ENCODE measurements at regions not wholly inside any gene's neighbourhood (a gene's known extent, or its start where the extent isn't known, plus 50 kb on each side); places are given as distances from the start of the nearest gene placed in this dataset.
A peak's percentile ranks its signal among the peaks of the same experiment; 100 is the strongest.

DNA sequence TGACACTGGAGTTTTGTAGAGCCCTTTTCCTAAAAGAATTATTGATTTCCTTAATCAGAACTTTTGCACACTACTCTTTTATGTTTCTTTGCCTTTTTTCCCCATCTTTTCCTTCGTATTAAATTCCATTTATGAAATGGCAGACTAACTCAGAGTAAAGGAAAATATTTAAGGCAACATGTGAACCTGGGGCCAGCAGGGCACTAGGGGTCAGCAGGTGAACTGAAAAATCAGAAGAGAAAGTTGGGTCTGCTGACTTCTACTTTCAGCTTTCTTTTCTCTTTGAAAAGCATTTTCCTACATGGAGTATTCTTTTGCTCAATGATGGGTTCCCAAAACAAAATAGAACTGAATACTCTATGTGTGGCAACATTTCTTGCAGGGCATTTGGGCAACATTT is 226.6 kb upstream of the EXOC2 start:
- ATAC-seq (no peak), DNase-seq (no peak)
- H3K27me3 Mint-ChIP-seq (ENCODE audit: low read depth): peaks cover 33% of the 10 kb centered on the region
- no peak overlapping the region for H3K4me3 Mint-ChIP-seq
- H3K4me1 Mint-ChIP-seq (ENCODE audit: low read depth): no peaks in the 10 kb centered on the region
- no peaks in the 10 kb centered on the region for H3K36me3 Mint-ChIP-seq (ENCODE audit: insufficient read depth)
- H3K9me3 Mint-ChIP-seq: peaks cover 28% of the 10 kb centered on the region

- no peak overlapping the region for H3K4me3 Mint-ChIP-seq
- H3K4me1 Mint-ChIP-seq (ENCODE audit: low read depth): no peaks in the 10 kb centered on the region
- no peaks in the 10 kb centered on the region for H3K36me3 Mint-ChIP-seq (ENCODE audit: insufficient read depth)
- H3K9me3 Mint-ChIP-seq: peaks cover 23% of the 10 kb centered on the region
- peaks cover 30% of the 10 kb centered on the region for H3K27me3 Mint-ChIP-seq (ENCODE audit: low read depth)
- ATAC-seq (no peak), DNase-seq (no peak)
These were observed 225.0 kb upstream of the EXOC2 start for GRCh38 chr6:917939-918338.

- H3K36me3 Mint-ChIP-seq (ENCODE audit: insufficient read depth): no peaks in the 10 kb centered on the region
- H3K4me3 Mint-ChIP-seq: no peak overlapping the region
- peaks cover 23% of the 10 kb centered on the region for H3K9me3 Mint-ChIP-seq
- no peak for DNase-seq
- H3K27me3 Mint-ChIP-seq (ENCODE audit: low read depth): peaks cover 24% of the 10 kb centered on the region
- ATAC-seq: no peak
- H3K4me1 Mint-ChIP-seq (ENCODE audit: low read depth): no peaks in the 10 kb centered on the region
These were observed 224.4 kb upstream of the EXOC2 start for GRCh38 chr6:917296-917695.

- Mint-ChIP-seq H3K4me1 (ENCODE audit: low read depth) (no peaks in the 10 kb centered on the region), H3K4me3 (no peak overlapping the region), H3K36me3 (ENCODE audit: insufficient read depth) (no peaks in the 10 kb centered on the region), H3K27me3 (ENCODE audit: low read depth) (peaks cover 24% of the 10 kb centered on the region), H3K9me3 (peaks cover 17% of the 10 kb centered on the region)
- DNase-seq: no peak
- no peak for ATAC-seq
These were observed 223.2 kb upstream of the EXOC2 start for GRCh38 chr6:916131-916530.

DNA sequence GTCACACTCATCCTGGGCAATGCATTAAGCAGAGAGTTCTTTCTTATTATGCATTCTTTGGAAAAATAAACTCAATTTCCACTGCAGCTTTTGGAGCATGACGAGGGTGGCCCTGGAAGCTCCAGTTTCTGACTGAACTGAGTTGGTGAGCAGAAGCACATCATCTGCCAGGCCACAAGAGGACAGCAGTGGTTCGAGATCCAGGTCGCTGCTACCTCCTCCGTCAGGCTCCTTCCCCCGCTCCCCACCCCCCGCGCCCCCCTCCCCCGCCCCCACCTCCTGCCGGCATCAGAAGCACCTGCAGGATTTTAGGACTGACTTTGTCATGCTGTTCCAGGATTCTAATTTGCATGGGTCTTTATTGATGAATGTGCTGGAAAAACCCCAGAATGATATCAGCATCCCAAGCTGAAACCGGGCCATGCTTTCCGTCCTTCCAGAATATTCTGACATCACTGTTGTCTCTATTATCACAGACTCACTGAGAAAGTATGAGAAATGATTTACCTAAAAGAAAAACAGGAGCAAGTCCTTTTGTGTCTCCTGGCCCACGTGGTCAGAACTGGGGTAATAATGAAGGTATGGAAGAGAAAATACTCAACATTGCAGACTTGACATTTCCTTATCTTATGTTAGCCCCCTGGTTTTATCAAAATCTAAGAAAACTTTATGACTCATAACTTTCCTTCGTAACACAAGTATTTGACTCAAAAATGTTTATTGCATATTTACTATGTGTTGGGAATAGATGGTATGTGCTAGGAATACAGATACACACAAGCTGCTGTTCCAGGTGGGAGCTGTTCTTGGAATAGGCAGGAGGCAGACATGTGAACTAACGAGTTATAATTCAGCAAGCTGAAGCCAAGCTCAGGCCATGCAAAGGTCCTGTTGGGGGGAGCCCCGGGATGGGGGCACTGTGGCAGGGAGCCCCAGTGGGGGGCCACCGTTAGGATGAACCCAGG is 220.2 kb upstream of the EXOC2 start:
- DNase-seq (no peak), ATAC-seq (no peak)
- peaks cover 8% of the 10 kb centered on the region for H3K9me3 Mint-ChIP-seq
- no peaks in the 10 kb centered on the region for H3K4me1 Mint-ChIP-seq (ENCODE audit: low read depth)
- peaks cover 24% of the 10 kb centered on the region for H3K27me3 Mint-ChIP-seq (ENCODE audit: low read depth)
- H3K4me3 Mint-ChIP-seq: no peak overlapping the region
- H3K36me3 Mint-ChIP-seq (ENCODE audit: insufficient read depth): no peaks in the 10 kb centered on the region

DNA sequence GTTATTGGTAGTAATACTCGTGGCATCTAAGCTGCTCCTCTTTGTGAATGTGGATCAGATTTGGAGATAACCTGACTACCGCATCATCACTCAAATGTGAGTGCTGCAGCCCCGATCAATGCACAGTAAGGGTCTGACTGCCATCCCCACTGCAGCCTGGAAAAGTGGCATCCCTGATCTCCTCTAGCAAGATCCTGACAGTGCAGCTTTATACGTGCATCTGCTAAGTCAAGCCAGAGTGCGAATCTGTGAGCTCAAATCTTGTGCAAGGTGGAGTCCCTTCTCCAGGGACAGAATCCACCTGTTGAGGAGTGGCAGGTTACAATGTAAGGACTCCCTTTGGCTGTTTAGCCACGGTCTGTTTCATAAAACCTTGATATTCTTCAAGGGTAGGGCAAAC is 215.0 kb upstream of the EXOC2 start:
- DNase-seq (no peak), ATAC-seq (peak in 1 of 2 donors; percentile 30)
- Mint-ChIP-seq H3K4me1 (ENCODE audit: low read depth) (no peaks in the 10 kb centered on the region), H3K9me3 (no peaks in the 10 kb centered on the region), H3K27me3 (ENCODE audit: low read depth) (peaks cover 8% of the 10 kb centered on the region), H3K36me3 (ENCODE audit: insufficient read depth) (no peaks in the 10 kb centered on the region), H3K4me3 (no peak overlapping the region)

- Mint-ChIP-seq H3K4me1 (ENCODE audit: low read depth) (no peaks in the 10 kb centered on the region), H3K27me3 (ENCODE audit: low read depth) (peaks cover 8% of the 10 kb centered on the region), H3K36me3 (ENCODE audit: insufficient read depth) (no peaks in the 10 kb centered on the region), H3K4me3 (no peak overlapping the region), H3K9me3 (no peaks in the 10 kb centered on the region)
- ATAC-seq: no peak
- DNase-seq: no peak
These were observed 214.0 kb upstream of the EXOC2 start for GRCh38 chr6:906920-907319.

- Mint-ChIP-seq H3K27me3 (ENCODE audit: low read depth) (peaks cover 7% of the 10 kb centered on the region), H3K36me3 (ENCODE audit: insufficient read depth) (no peaks in the 10 kb centered on the region), H3K4me3 (no peak overlapping the region), H3K4me1 (ENCODE audit: low read depth) (no peaks in the 10 kb centered on the region), H3K9me3 (no peaks in the 10 kb centered on the region)
- ATAC-seq (no peak), DNase-seq (no peak)
These were observed 212.6 kb upstream of the EXOC2 start for GRCh38 chr6:905556-905955.

DNA sequence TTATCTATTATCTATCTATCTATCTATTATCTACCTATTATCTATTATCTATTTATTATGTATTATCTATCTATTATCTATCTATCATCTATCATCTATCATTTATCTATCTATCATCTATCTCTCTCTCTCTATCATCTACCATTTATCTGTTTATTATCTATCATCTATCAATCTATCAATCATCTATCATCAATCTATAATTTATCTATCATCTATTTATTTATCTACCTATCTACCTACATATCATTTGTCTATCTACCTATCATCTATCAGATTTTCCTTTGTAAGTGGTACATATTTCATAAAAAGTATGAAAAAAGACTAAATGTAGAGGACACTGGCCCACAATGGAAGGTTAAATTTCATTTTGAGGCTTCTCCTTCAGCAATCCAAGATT is 212.1 kb upstream of the EXOC2 start:
- no peak for DNase-seq
- no peaks in the 10 kb centered on the region for H3K9me3 Mint-ChIP-seq
- ATAC-seq: no peak
- no peaks in the 10 kb centered on the region for H3K36me3 Mint-ChIP-seq (ENCODE audit: insufficient read depth)
- H3K27me3 Mint-ChIP-seq (ENCODE audit: low read depth): peaks cover 7% of the 10 kb centered on the region
- no peak overlapping the region for H3K4me3 Mint-ChIP-seq
- no peaks in the 10 kb centered on the region for H3K4me1 Mint-ChIP-seq (ENCODE audit: low read depth)

DNA sequence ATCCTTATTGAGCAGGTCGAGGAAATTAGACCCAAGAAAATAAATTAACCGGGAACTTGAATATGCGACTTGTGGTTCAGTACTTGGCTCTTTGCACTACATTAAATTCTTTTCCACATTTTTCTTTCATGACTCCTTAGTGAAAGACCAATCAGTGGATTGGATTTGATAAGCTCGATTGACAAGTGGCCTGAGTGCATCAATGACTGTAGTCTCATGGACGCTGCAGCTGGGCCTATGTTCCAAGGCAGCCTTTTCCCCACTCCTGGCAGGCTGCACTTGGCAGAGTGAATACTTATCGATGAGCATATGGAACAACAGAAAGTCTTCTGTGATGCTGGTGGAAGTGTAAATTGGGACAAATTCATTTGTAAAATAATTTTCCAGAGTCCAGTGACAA is 210.8 kb upstream of the EXOC2 start:
- DNase-seq: no peak
- no peaks in the 10 kb centered on the region for H3K36me3 Mint-ChIP-seq (ENCODE audit: insufficient read depth)
- no peak for ATAC-seq
- no peak overlapping the region for H3K4me3 Mint-ChIP-seq
- H3K27me3 Mint-ChIP-seq (ENCODE audit: low read depth): peaks cover 10% of the 10 kb centered on the region
- H3K9me3 Mint-ChIP-seq: no peaks in the 10 kb centered on the region
- H3K4me1 Mint-ChIP-seq (ENCODE audit: low read depth): no peaks in the 10 kb centered on the region

GRCh38 chr6:901696-902460 is 208.9 kb upstream of the EXOC2 start:
- Mint-ChIP-seq H3K4me3 (no peak overlapping the region), H3K27me3 (ENCODE audit: low read depth) (peaks cover 18% of the 10 kb centered on the region), H3K4me1 (ENCODE audit: low read depth) (no peaks in the 10 kb centered on the region), H3K36me3 (ENCODE audit: insufficient read depth) (no peaks in the 10 kb centered on the region), H3K9me3 (no peaks in the 10 kb centered on the region)
- ATAC-seq: no peak
- DNase-seq: no peak

DNA sequence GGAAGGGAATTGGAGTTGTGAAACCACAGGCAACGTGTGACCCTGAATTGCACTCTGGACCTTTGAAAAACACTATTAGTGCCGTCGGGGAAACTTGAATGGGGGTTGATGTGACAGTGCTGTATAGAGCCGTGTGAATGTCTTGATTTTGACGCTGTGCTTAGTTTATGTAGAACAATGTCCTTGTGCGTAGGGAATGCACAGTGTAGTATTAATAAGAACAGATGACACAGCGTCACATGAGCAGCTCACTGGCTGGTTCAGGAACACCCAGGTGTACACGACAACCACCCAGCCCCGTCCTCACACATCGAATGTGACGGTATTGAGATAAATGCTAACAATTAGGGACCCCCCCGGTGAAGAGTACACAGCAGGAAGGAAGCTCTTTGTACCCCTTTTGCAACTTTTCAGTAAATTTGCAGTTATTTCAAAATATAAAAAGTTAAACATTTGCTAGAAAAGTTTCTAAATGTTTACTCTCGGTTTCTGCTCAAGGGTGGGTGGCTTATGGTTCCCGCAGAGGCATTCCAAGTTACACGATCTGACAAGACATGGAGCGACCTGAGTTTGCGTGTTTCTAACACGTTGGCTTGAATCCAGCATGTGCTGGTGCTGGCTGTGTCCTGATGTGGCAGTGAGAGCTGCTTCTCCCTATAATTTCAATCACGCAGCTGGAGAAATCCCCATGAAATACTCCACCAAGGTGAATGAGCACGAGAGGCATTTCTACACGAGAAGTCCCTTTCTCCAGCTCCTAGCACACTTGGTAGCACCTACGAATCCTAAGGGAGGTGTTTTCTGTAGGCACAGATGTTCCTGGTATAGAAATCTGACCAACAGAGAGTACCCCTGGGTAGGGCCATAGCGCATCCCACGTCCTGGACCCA is 208.0 kb upstream of the EXOC2 start:
- Mint-ChIP-seq H3K4me3 (no peak overlapping the region), H3K27me3 (ENCODE audit: low read depth) (peaks cover 17% of the 10 kb centered on the region), H3K9me3 (no peaks in the 10 kb centered on the region), H3K36me3 (ENCODE audit: insufficient read depth) (no peaks in the 10 kb centered on the region), H3K4me1 (ENCODE audit: low read depth) (no peaks in the 10 kb centered on the region)
- no peak for ATAC-seq
- DNase-seq: no peak

DNA sequence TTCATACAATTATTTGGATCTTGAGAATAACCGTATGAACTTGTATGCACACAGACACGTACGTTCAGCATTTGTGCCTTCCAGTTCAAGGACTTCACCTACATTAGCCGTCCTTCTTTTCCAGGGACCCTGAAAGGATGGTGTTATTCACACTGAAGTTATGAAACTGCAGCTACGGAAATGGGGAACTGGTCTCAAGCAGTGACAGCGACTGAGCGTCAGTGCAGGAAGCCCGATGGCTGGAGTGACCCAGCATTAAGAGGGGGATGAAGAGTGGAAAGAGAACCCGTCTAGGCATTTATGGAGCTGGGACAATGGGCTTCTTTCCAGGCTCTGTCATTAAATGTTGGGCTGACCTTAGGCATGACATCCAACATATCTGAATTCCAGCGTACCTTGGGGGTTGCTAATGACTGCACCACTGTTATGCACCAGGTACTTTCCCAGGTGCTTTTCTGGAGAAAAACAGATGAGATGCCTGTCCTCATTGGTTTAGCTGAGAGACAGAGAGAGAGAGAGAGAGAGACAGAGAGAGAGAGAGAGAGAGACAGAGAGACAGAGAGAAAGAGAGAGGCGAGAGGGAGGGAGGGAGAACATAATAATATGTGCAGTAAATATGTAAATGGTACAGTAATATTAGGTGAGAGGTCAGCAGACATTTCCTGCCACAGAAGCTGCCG is 204.7 kb upstream of the EXOC2 start:
- Mint-ChIP-seq H3K4me3 (no peak overlapping the region), H3K4me1 (ENCODE audit: low read depth) (no peaks in the 10 kb centered on the region), H3K27me3 (ENCODE audit: low read depth) (peaks cover 17% of the 10 kb centered on the region), H3K9me3 (no peaks in the 10 kb centered on the region), H3K36me3 (ENCODE audit: insufficient read depth) (no peaks in the 10 kb centered on the region)
- ATAC-seq: no peak
- no peak for DNase-seq

DNA sequence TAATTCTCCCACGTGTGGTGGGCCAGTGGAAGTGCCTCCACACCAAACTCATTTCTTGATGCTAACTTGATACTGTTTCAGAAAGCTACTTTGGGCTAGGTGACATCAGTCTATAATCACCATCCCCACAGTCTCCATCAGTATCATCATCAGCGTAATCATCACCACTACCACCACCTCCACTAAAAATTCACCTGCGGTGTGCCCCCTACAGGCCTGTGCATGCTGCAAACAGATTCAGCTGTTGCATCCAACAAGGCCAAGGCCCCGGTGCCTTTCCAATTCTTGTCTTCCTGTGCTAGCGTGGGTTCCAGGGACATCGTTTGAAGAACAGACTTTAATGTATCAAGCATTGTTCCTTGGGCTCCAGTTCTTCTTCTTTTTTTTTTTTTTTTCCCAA is 201.3 kb upstream of the EXOC2 start:
- Mint-ChIP-seq H3K36me3 (ENCODE audit: insufficient read depth) (no peaks in the 10 kb centered on the region), H3K27me3 (ENCODE audit: low read depth) (peaks cover 10% of the 10 kb centered on the region), H3K4me1 (ENCODE audit: low read depth) (no peaks in the 10 kb centered on the region), H3K9me3 (no peaks in the 10 kb centered on the region), H3K4me3 (no peak overlapping the region)
- DNase-seq: no peak
- ATAC-seq: no peak

All from activated T-cell treated with anti-CD3 and anti-CD28 coated beads, Interleukin-2, amount 50 U/mL, for 4 hours (primary cell).